SH-SY5Y (cell line): ENCODE measurements at regions not wholly inside any gene's neighbourhood (a gene's known extent, or its start where the extent isn't known, plus 50 kb on each side); places are given as distances from the start of the nearest gene placed in this dataset.

ENCODE experiments used
- GATA2 ChIP-seq: IDR thresholded peaks from 2 replicates; pipeline ENCODE4 v1.6.1; 2011; ENCODE audit warnings: mild to moderate bottlenecking, low read depth, low read length
- GATA3 ChIP-seq: IDR thresholded peaks from 2 replicates; pipeline ENCODE4 v1.6.1; 2011; ENCODE audit warnings: low read depth, mild to moderate bottlenecking, low read length, moderate library complexity

DNA sequence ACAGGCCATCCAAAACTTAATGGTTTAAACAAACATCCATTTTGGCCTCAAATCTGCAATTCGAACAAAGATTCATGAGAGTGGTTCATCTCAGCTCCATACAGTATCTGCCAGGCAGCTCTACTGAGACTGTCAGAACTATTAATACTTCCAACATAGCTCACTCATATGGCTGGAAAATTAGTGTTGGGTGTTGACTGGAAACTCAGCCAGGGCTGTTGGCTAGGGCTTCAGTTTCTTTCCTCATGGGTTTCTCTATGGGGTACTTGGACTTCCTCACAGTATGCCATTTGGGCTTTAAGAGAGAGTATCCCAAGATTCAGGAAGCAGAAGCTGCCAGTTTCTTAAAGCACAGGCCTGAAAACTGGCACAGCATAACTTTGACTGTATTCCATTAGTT, 240.3 kb downstream of the TPBG start:
- TF ChIP-seq GATA3 = no peak
- TF ChIP-seq GATA2 = no peak

DNA sequence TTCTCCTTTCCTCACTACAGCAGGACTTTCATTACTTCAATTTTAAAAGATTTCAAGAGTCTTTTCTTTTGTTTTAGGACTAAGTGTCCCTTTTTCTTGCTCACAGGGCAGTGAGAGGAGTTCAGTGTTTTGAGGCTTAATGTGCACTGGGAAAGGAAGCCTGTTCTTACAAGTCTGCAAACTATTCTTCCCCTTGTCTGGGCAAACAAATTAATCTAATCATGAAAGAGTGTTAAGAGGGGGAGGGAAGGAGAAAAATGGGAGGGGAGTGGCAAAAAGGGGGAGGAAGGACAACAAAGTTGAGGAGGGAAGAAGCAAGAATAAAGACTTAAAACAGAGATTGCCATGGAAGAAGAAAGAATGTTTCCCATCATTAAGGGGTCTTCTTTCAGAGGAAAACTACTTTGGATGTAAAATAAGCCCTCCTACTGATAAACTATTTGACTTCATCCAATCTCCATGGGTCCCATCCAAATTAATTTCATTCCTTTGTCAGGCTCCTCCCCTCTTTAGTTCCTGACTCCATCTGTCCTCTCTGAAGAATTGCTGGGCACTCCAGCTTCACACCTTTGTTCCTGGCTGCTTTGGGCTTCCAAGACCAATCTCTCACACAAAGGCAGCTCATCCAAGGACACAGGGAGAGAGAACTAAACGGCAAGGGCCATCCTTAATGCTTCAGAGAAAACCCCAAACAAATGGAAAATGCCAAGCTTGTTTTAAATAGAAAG, 244.5 kb downstream of the TPBG start:
- TF ChIP-seq GATA2 (no peak), GATA3 (no peak)

DNA sequence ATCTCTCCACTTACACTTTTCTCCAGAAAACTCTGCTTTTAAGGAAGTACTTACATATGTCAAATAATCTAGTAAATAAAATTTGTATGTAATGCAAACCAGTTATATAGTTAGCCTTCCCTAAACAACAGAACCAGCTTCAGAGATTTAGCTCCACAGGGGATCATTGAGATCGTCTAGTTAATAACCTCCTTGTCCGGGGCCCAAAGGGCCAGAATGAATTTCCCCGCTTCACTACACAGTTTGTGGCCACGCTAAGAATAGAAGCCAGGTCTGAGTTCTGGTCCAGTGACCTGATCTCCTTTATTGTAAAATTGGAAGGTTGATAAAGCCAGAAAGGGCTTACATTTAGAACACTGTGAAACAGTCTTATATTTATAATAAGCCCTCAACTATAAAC, 245.2 kb downstream of the TPBG start:
- no peak for TF ChIP-seq GATA2

DNA sequence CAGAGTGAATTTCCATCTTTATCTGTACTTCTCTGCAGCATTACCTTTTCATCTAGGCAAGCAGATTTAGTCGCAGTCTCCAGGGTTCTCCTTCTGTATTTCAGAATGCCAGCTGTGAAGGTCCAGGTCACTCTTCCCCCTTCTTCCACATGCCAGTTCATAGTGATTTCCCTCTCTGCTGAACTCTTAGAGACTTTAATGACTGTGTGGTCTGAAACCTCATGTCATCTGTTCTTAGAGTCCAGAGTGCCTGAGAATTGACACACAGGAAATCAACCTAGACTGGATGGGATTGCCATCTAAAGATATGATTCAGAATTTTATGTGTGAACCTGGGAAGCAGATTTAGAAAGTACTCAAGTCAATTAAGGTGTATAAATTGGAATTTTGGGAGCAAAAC, 248.1 kb downstream of the TPBG start:
- TF ChIP-seq GATA2 (no peak), GATA3 (no peak)

DNA sequence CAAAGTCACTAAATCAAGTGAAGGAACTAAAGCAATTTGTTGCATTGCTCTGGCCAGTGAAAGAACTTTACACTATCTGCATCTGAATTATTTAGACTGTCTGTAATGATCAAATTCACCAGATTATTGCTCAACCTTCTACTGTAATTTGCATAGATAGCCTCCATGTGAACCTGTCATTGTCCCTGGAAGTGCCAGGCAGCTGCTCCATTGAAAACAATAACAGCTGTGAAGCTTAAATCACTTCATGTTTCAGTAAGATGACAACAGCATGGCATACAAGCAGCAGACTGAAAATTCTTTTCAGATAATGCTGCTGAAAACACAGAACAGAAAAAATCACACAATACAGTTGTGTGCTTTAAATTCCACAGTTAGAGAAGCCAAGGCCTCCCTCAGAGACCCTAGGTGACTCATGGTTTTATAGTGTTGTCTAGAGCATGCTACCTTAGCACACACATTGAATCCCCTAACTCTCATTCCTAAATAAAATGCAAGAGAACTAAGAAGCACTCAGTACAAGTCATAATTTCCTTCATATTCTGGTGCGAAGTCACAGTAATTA, 248.9 kb downstream of the TPBG start:
- TF ChIP-seq GATA2 (no peak), GATA3 (no peak)

DNA sequence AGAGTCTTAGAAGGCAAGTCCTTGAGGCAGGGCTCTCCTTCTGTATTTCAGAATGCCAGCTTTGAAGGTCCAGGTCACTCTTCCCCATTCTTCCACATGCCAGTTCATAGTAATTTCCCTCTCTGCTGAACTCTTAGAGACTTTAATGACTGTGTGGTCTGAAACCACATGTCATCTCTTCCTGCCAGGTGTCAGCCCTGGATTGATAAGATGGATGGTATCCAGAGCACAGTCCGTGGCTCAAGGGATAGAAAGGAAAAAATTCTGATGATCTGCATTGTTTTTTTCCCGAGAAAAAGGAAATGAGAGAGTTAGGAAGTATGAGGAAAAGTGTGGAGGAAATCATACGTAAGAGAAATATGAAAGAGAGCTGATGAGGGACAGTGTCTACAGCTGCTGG, 250.9 kb downstream of the TPBG start:
- TF ChIP-seq GATA2 (no peak), GATA3 (no peak)

DNA sequence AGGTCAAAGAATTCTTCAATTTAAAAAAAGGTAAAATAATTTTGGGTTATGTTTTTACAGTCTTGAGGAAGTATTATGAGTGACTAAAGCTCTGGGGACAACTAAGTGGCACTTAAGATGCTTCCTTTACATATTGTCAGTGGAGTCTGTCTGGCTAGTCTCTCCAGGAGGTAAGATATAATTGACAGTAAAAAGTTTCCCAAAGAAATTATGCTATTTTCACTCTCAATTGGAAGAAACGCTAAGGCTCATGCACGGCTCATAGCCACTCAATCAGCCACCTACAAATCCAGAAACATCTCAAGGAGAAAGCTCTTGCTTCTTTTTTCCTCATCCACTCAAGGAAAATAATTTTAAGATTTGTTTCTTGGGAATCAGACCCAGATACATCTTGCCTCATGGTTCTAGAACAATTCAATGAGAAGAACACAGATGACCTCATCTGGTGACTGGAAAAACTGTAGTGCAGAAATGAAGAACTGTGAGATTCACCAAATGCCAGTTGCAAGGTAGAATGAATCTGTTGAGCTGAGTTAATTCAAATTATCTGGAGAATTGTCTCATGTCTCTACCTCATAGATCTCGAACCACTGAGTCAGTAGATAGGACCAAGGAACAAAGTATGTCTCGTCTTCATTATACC, 252.9 kb downstream of the TPBG start:
- TF ChIP-seq GATA3 (no peak), GATA2 (no peak)

DNA sequence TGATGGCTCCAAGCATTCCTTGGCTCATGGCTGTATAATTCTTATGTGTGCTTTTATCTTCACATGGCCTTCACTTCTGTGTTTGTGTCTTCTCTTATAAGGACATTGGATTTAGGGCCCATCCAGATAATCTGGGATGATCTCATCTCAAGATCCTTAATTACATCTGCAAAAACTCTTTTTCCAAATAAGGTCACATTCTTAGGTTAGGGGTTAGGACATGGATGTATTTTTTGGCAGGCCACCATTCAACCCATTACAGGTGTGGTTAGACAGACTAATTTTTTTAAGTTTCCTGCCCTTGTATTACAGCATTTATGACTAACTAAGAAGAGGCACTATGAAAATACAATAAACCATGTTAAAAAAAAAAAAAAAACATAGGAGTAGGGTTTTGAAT, 254.0 kb downstream of the TPBG start:
- TF ChIP-seq GATA2 = no peak
- no peak for TF ChIP-seq GATA3

DNA sequence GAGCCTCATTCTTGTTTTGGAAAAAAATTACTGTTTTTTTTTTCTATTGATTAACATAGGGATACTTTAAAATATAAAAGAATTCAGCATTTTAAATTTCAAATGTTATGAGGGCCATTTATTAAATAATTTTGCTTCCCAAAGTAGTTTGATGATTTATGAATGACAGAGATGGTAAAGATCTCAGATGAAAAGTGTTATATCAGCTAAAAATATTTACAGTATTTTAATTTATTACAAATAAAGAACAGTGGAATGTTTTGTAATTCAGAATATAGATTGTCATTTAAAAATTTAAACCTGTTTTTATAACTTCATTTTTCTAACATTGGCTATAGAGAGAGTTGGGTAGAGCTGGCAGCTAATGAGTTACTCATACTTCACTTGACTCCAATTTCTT, 256.0 kb downstream of the TPBG start:
- TF ChIP-seq GATA2 (no peak), GATA3 (no peak)

DNA sequence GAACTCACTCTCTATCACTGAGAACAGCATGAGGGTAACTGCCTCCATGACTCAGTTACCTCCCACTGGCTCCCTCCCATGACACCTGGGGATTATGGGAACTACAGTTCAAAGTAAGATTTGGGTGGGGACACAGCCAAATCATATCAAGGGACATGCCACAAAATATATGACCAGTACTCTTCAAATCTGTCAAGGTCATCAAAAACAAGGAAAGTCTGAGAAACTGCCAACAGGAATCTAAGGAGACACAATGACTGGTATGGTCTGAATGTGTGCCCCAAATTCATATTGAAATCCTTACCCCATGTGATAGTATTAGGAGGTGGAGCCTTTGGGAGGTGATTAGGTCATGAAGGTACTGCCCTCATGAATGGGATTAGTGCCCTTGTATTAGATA, 258.8 kb downstream of the TPBG start:
- TF ChIP-seq GATA2 = no peak
- TF ChIP-seq GATA3 = no peak

DNA sequence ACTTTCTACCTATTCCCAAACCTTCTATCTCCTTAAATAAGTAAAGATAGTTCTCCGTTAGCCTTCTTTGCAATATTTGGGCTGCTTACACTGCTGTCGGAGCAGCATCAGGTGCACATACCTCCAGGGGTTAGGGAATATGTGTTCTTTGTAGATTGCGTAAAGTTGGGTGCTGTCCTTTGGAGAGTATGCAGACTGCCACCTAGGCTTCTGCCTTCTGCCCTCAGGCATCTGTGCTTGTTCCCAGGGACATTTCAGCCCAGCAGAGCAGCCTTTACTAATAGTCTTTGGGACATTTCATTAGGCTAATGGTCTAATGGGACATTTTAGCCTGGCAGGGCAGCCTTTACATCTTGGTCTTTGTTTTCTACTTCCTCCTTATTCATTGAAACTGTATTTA, 260.6 kb downstream of the TPBG start:
- TF ChIP-seq GATA2 (no peak), GATA3 (no peak)

DNA sequence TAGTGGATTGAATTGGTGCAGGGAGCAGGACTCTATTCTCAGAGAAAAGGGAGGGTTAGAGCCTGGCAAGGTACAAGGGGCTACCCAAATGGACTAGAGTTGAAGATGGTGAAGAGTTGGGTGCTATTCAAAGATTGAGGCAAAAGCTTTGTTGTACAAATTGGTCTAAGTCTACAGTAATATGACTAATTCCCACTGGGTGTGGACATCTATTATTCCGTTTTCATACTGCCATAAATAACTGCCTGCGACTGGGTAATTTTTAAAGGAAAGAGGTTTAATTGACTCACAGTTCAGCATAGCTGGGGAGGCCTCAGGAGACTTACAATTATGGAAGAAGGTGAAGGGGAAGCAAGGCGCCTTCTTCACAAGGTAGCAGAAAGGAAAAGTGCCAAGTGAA, 266.3 kb downstream of the TPBG start:
- TF ChIP-seq GATA3 = no peak
- no peak for TF ChIP-seq GATA2

DNA sequence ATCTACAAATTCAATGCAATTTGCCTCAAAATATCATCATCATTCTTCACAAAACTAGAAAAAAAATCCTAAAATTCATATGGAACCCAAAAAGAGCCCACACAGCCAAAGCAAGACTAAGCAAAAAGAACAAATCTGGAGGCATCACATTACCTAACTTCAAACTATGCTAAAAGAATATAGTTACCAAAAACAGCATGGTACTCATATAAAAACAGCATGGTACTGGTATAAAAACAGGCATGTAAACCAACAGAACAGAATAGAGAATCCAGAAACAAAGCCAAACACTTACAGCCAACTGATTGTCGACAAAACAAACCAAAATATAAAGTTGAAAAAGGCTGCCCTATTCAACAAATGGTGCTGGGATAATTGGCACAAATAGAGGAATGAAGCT, 278.1 kb downstream of the TPBG start:
- TF ChIP-seq GATA2 = no peak
- no peak for TF ChIP-seq GATA3

DNA sequence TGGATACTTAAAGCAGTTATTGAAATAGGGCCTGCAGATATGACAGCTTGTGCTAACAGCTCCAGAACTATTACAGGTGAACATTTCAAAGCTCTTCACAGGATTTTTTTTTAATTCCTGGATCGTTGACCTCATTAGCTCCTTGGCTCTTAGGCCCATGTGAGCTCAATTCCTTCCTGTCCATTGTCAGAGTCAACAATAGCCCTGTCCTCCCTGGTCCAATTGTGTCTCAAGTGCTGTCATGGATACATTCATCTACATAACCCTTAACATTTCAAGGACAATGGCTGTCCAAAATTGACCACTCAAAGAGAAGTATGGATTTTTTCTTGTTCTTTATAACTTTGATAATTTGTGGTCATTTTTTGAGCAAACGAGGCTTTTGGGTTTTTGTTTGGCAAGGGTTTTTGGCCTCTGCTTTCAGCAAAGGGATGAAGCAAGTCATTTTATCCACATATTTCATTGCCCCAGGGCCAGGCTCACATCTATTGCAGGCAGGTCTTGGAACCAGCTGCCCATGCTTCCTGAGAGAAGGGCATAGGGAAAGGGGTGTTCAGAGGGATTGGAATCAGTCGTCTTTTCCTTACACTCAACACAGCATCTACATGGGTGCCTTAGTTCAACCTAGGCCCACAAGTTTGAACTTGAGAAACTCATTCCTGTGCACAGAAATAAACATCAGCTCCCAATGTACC, 282.1 kb downstream of the TPBG start:
- TF ChIP-seq GATA3 (no peak), GATA2 (no peak)

DNA sequence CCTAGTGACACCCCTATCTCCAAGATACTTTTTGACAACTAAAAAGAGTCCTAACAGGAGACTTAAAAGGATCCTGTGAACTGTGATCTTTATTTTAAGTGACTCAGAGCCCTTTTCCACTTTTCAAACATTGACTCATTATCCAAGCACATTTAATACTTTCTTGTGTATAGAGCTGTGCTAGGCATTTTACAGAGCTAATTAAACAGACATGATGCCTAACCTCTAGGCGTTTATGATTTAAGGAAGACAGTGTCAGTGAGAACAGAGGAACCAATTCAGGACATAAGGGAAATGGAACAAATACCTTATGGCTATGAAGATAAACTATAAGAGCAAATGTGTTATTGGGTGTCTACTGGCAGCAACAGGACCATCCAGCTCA, 282.6 kb downstream of the TPBG start:
- TF ChIP-seq GATA2 = no peak
- TF ChIP-seq GATA3 = no peak

DNA sequence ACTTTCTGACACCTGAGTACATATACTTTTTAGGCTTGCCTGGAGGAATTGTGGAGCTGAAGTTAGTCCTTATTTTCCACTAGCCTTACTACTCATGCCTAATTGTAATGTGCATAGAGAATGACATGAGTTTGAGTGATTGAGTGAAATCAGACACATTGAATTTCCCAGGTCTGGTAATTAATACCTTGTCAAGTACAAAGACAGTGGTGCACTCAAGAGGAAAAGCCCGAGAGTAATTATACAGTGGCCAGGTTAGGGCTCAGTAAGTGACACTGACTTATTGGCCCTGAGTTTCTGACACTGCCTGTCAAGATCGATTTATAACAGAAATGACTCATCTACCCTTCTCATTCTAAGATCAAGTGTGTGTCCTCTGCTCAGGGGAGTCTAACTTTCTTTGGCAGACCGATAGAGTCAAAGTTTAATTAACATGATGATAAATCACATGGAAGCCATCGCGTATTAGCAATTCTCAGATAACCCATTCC, 288.3 kb downstream of the TPBG start:
- TF ChIP-seq GATA3 (no peak), GATA2 (no peak)
